Neural progenitor cell (in vitro differentiated cells): ENCODE measurements at regions not wholly inside any gene's neighbourhood (a gene's known extent, or its start where the extent isn't known, plus 50 kb on each side); places are given as distances from the start of the nearest gene placed in this dataset.

Experiments used
- EZH2 ChIP-seq: fragments of 200-600 bp; sonication (generic); IDR thresholded peaks from 2 replicates; pipeline ENCODE4 v1.6.1; 2017; ENCODE audit warnings: antibody characterized with exemption, mild to moderate bottlenecking, moderate library complexity
- EZH2phosphoT487 ChIP-seq: fragments of 200-600 bp; sonication (generic); IDR thresholded peaks from 2 replicates; pipeline ENCODE4 v1.6.1; 2017; ENCODE audit warnings: antibody characterized with exemption
- TF ChIP-seq, protein P1 (sequence below): fragments of 200-600 bp; sonication (generic); IDR thresholded peaks from 2 replicates; pipeline ENCODE4 v1.5.1; 2017; ENCODE audit warnings: antibody characterized with exemption, mild to moderate bottlenecking

DNA sequence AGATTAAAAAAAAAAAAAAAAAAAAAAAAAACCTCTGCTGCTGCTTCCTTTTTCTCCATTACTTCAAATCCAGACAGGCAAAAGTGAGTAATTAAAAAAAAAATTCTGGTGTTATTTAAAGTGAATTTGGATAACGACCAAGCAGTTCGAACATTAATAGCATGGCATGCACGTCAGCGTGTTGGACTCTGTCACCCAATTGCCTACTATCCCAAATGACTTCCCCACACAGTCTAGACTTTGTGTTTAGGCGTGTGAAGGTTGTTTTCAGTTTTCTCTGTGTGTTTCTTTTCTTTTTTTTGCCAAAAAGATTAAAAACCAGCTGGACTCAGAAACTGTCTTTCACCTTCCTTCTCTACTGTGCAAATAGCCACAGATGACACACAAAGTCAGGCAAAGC, 321.4 kb downstream of the MSX2 start:
- TF ChIP-seq, protein P1, sequence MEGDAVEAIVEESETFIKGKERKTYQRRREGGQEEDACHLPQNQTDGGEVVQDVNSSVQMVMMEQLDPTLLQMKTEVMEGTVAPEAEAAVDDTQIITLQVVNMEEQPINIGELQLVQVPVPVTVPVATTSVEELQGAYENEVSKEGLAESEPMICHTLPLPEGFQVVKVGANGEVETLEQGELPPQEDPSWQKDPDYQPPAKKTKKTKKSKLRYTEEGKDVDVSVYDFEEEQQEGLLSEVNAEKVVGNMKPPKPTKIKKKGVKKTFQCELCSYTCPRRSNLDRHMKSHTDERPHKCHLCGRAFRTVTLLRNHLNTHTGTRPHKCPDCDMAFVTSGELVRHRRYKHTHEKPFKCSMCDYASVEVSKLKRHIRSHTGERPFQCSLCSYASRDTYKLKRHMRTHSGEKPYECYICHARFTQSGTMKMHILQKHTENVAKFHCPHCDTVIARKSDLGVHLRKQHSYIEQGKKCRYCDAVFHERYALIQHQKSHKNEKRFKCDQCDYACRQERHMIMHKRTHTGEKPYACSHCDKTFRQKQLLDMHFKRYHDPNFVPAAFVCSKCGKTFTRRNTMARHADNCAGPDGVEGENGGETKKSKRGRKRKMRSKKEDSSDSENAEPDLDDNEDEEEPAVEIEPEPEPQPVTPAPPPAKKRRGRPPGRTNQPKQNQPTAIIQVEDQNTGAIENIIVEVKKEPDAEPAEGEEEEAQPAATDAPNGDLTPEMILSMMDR, result no peak
- no peak for TF ChIP-seq EZH2
- no peak for TF ChIP-seq EZH2phosphoT487
